ENCODE measurements at regions not wholly inside any gene's neighbourhood (a gene's known extent, or its start where the extent isn't known, plus 50 kb on each side); places are given as distances from the start of the nearest gene placed in this dataset.

DNA sequence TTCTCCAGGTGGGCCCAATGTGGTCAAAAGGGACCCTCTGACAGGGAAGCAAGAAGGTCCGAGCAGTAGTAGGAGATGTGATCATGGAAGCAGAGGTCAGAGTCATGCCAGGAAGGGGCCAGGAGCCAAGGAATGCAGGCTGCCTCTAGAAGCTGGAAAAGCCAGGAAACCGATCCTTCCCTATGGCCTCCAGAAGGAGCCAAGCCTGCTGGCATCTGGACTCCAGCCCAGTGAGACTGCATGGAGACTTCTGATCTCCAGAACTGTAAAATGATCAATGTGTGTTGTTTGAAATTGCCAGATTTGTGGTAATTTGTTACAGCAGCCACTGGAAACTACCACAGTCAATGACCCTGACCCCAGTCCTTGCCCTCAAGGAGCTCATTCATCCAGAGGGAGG is 56.8 kb upstream of the SPATA12 start:
- TF ChIP-seq, protein P1, sequence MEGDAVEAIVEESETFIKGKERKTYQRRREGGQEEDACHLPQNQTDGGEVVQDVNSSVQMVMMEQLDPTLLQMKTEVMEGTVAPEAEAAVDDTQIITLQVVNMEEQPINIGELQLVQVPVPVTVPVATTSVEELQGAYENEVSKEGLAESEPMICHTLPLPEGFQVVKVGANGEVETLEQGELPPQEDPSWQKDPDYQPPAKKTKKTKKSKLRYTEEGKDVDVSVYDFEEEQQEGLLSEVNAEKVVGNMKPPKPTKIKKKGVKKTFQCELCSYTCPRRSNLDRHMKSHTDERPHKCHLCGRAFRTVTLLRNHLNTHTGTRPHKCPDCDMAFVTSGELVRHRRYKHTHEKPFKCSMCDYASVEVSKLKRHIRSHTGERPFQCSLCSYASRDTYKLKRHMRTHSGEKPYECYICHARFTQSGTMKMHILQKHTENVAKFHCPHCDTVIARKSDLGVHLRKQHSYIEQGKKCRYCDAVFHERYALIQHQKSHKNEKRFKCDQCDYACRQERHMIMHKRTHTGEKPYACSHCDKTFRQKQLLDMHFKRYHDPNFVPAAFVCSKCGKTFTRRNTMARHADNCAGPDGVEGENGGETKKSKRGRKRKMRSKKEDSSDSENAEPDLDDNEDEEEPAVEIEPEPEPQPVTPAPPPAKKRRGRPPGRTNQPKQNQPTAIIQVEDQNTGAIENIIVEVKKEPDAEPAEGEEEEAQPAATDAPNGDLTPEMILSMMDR (IDR thresholded peaks at IDR 0.05; ENCODE audit: insufficient read depth, low read length): no peak
- TF ChIP-seq, protein P2, sequence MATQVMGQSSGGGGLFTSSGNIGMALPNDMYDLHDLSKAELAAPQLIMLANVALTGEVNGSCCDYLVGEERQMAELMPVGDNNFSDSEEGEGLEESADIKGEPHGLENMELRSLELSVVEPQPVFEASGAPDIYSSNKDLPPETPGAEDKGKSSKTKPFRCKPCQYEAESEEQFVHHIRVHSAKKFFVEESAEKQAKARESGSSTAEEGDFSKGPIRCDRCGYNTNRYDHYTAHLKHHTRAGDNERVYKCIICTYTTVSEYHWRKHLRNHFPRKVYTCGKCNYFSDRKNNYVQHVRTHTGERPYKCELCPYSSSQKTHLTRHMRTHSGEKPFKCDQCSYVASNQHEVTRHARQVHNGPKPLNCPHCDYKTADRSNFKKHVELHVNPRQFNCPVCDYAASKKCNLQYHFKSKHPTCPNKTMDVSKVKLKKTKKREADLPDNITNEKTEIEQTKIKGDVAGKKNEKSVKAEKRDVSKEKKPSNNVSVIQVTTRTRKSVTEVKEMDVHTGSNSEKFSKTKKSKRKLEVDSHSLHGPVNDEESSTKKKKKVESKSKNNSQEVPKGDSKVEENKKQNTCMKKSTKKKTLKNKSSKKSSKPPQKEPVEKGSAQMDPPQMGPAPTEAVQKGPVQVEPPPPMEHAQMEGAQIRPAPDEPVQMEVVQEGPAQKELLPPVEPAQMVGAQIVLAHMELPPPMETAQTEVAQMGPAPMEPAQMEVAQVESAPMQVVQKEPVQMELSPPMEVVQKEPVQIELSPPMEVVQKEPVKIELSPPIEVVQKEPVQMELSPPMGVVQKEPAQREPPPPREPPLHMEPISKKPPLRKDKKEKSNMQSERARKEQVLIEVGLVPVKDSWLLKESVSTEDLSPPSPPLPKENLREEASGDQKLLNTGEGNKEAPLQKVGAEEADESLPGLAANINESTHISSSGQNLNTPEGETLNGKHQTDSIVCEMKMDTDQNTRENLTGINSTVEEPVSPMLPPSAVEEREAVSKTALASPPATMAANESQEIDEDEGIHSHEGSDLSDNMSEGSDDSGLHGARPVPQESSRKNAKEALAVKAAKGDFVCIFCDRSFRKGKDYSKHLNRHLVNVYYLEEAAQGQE (IDR thresholded peaks at IDR 0.05; ENCODE audit: insufficient replicate concordance, low read depth): no peak
- TF ChIP-seq GABPA (IDR thresholded peaks at IDR 0.05; ENCODE audit: low read depth) (no peak), POLR2AphosphoS5 (IDR thresholded peaks at IDR 0.05; ENCODE audit: low read depth) (no peak), SPI1 (IDR thresholded peaks at IDR 0.05; ENCODE audit: borderline replicate concordance, low read depth) (no peak)
- no peak for DNase-seq (ENCODE audit: low read depth in 1 of 2, low spot score in 1 of 2)

DNA sequence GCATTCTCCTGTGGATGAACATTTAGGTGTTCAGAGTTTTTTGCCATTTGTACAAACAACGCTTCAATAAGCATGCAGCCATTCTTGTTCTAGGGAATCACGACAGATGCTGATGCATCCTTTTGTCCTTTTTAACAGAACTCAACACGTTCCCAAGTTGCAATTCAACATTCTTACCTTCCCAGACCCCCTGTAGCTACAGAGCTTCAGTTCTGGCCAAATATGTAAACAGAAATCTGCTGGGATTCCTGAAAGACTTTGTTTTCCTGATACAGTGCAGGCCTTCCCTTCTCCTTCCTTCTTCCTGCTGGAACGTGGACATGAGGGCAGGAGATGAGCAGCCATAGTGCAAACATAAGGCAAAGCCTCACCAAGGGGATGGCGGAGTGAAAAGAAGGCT is 59.1 kb upstream of the SPATA12 start:
- Histone ChIP-seq H3K4me3 (replicated peaks; ENCODE audit: insufficient read depth, low read length) (no peak overlapping the region), H3K27me3 (ENCODE audit: insufficient read depth, poor library complexity, severe bottlenecking) (no peaks in the 10 kb centered on the region), H3K27ac (replicated peaks) (no peak overlapping the region)
- no peak for DNase-seq (ENCODE audit: low read depth in 1 of 2, low spot score in 1 of 2)
- TF ChIP-seq POLR2AphosphoS5 (IDR thresholded peaks at IDR 0.05; ENCODE audit: low read depth) (no peak), SPI1 (IDR thresholded peaks at IDR 0.05; ENCODE audit: borderline replicate concordance, low read depth) (no peak), GABPA (IDR thresholded peaks at IDR 0.05; ENCODE audit: low read depth) (no peak)
- TF ChIP-seq, protein P2 (IDR thresholded peaks at IDR 0.05; ENCODE audit: insufficient replicate concordance, low read depth): no peak
- TF ChIP-seq, protein P1 (IDR thresholded peaks at IDR 0.05; ENCODE audit: insufficient read depth, low read length): no peak

More for the DNA sequence above, 56.8 kb upstream of the SPATA12 start:
- Histone ChIP-seq H3K4me3 (replicated peaks; ENCODE audit: insufficient read depth, low read length) (no peak overlapping the region), H3K27ac (replicated peaks) (no peak overlapping the region), H3K27me3 (ENCODE audit: insufficient read depth, poor library complexity, severe bottlenecking) (no peaks in the 10 kb centered on the region)

DNA sequence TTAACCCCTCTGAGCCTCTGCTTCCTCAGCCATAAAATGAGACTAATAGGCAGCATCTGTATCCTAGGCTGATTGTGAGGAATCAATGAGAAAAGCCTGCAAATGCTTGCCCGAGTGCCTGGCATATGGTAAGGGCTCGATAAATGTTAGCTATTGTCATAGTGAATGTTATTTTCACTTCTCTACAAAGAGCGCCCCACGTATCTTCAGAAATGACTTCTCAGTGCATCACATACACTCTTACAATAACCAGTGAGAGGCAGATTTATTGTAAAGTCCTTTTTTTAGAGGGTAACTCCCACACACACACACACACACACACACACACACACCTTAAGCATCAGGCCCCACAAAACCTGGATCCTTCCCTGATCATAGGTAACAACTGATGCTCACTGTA is 60.5 kb upstream of the SPATA12 start:
- no peak for DNase-seq (ENCODE audit: low read depth in 1 of 2, low spot score in 1 of 2)
- H3K27ac ChIP-seq (replicated peaks): no peak overlapping the region
- H3K4me3 ChIP-seq (replicated peaks; ENCODE audit: insufficient read depth, low read length): no peak overlapping the region
- TF ChIP-seq, protein P2 (IDR thresholded peaks at IDR 0.05; ENCODE audit: insufficient replicate concordance, low read depth): no peak
- TF ChIP-seq, protein P1 (IDR thresholded peaks at IDR 0.05; ENCODE audit: insufficient read depth, low read length): no peak
- TF ChIP-seq POLR2AphosphoS5 (IDR thresholded peaks at IDR 0.05; ENCODE audit: low read depth): no peak
- no peak for TF ChIP-seq GABPA (IDR thresholded peaks at IDR 0.05; ENCODE audit: low read depth)
- TF ChIP-seq SPI1 (IDR thresholded peaks at IDR 0.05; ENCODE audit: borderline replicate concordance, low read depth): no peak
- no peaks in the 10 kb centered on the region for H3K27me3 ChIP-seq (ENCODE audit: insufficient read depth, poor library complexity, severe bottlenecking)

Data from HL-60 (cell line).